DOHH2 (cell line): ENCODE measurements at regions not wholly inside any gene's neighbourhood (a gene's known extent, or its start where the extent isn't known, plus 50 kb on each side); places are given as distances from the start of the nearest gene placed in this dataset.

Source experiments
- H3F3A ChIP-seq: fragments of 200-600 bp; sonication (generic), shearing (Covaris generic); 2 replicates; pipeline ENCODE4 v1.6.0; 2016; ENCODE audit warnings: antibody characterized with exemption, mild to moderate bottlenecking; ENCODE audit not compliant: control insufficient read depth, insufficient read depth
- H3K27ac ChIP-seq: fragments of 200-600 bp; sonication (generic); 2 replicates; pipeline ENCODE4 v1.5.1; 2014; ENCODE audit warnings: low read depth, mild to moderate bottlenecking, low read length, moderate library complexity
- H3K27me3 ChIP-seq: fragments of 200-600 bp; sonication (generic); 2 replicates; pipeline ENCODE4 v1.6.1; 2014; ENCODE audit warnings: mild to moderate bottlenecking, low read length, mixed read lengths; ENCODE audit not compliant: control insufficient read depth
- H3K36me3 ChIP-seq: fragments of 200-600 bp; sonication (generic); 2 replicates; pipeline ENCODE4 v1.6.1; 2014; ENCODE audit warnings: mild to moderate bottlenecking, low read length, moderate library complexity, mixed read lengths; ENCODE audit not compliant: control insufficient read depth
- H3K4me1 ChIP-seq: fragments of 200-600 bp; sonication (generic); 2 replicates; pipeline ENCODE4 v1.6.1; 2014; ENCODE audit warnings: mild to moderate bottlenecking, low read length, mixed read lengths; ENCODE audit not compliant: control insufficient read depth
- H3K4me2 ChIP-seq: fragments of 200-600 bp; sonication (generic); 2 replicates; pipeline ENCODE4 v1.6.0; 2014; ENCODE audit warnings: mild to moderate bottlenecking, low read length, moderate library complexity
- H3K4me3 ChIP-seq: fragments of 200-600 bp; sonication (generic); 2 replicates; pipeline ENCODE4 v1.5.1; 2014; ENCODE audit warnings: mild to moderate bottlenecking, low read length, mixed read lengths
- H3K79me2 ChIP-seq: fragments of 200-600 bp; sonication (generic); 2 replicates; pipeline ENCODE4 v1.6.1; 2014; ENCODE audit warnings: mild to moderate bottlenecking, low read length, mixed read lengths; ENCODE audit not compliant: control insufficient read depth
- H3K9me2 ChIP-seq: fragments of 200-600 bp; sonication (generic); replicated peaks from 2 replicates; pipeline ENCODE4 v1.6.1; 2014; ENCODE audit warnings: mild to moderate bottlenecking, low read length, mixed read lengths; ENCODE audit not compliant: control insufficient read depth
- H3K9me3 ChIP-seq: fragments of 200-600 bp; sonication (generic); 2 replicates; pipeline ENCODE4 v1.6.1; 2014; ENCODE audit warnings: antibody characterized with exemption, low read length, mixed read lengths; ENCODE audit not compliant: control insufficient read depth, insufficient read depth
- H4K20me1 ChIP-seq: fragments of 200-600 bp; sonication (generic); 2 replicates; pipeline ENCODE4 v1.6.0; 2014; ENCODE audit warnings: low read depth, mild to moderate bottlenecking, antibody characterized with exemption, low read length, moderate library complexity; ENCODE audit not compliant: control insufficient read depth, insufficient read depth
- CTCF ChIP-seq: fragments of 200-600 bp; sonication (generic); IDR thresholded peaks from one replicate; pipeline ENCODE4 v1.5.1; 2014; ENCODE audit warnings: antibody characterized with exemption, mild to moderate bottlenecking, low read depth, low read length; ENCODE audit not compliant: poor library complexity, severe bottlenecking
- EZH2phosphoT487 ChIP-seq: fragments of 200-600 bp; sonication (generic); IDR thresholded peaks from 2 replicates; pipeline ENCODE4 v1.6.1; 2017; ENCODE audit warnings: borderline replicate concordance, mild to moderate bottlenecking, antibody characterized with exemption, low read length, moderate library complexity, mixed read lengths

DNA sequence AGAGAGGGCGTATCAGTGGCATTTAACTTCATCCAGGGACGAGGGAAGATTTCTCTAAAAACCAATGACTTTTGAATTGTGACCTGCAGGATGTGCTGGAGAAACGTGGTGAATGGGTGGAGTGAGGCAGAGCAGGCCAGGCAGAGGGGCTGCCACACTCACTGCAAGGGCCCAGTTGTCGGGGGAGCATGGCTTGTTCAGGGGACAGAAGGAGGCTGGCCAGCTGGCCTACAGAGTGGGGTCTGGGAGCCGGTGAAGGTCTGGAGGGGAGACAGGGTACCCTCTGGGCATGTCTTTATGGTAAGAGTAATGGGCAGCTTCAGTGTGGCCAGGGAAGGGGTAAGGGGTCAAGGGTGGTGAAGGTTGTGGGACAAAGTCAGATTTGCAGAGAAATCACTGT lies 225.2 kb upstream of the RGMA start:
- H3K4me1 ChIP-seq, result no peaks in the 10 kb centered on the region
- no peaks in the 10 kb centered on the region for H3K9me2 ChIP-seq
- H3K9me3 ChIP-seq, result no peaks in the 10 kb centered on the region
- H3K27me3 ChIP-seq, result no peaks in the 10 kb centered on the region
- no peak overlapping the region for H3K4me2 ChIP-seq
- H4K20me1 ChIP-seq, result no peaks in the 10 kb centered on the region
- H3K36me3 ChIP-seq, result no peaks in the 10 kb centered on the region
- TF ChIP-seq EZH2phosphoT487 (no peak), CTCF (no peak)
- no peak overlapping the region for H3K4me3 ChIP-seq
- H3K27ac ChIP-seq, result no peak overlapping the region
- H3F3A ChIP-seq, result no peaks in the 10 kb centered on the region
- H3K79me2 ChIP-seq, result no peaks in the 10 kb centered on the region

- no peak overlapping the region for H3K27ac ChIP-seq
- no peaks in the 10 kb centered on the region for H3F3A ChIP-seq
- H3K79me2 ChIP-seq, result no peaks in the 10 kb centered on the region
- no peak for TF ChIP-seq EZH2phosphoT487
- no peak for TF ChIP-seq CTCF
- H3K4me2 ChIP-seq, result no peak overlapping the region
- H3K27me3 ChIP-seq, result no peaks in the 10 kb centered on the region
- H3K9me2 ChIP-seq, result no peaks in the 10 kb centered on the region
- H3K36me3 ChIP-seq, result no peaks in the 10 kb centered on the region
- H3K9me3 ChIP-seq, result no peaks in the 10 kb centered on the region
- no peak overlapping the region for H3K4me3 ChIP-seq
- no peaks in the 10 kb centered on the region for H3K4me1 ChIP-seq
- H4K20me1 ChIP-seq, result no peaks in the 10 kb centered on the region
These were observed 224.0 kb upstream of the RGMA start for GRCh38 chr15:93312891-93313486.

DNA sequence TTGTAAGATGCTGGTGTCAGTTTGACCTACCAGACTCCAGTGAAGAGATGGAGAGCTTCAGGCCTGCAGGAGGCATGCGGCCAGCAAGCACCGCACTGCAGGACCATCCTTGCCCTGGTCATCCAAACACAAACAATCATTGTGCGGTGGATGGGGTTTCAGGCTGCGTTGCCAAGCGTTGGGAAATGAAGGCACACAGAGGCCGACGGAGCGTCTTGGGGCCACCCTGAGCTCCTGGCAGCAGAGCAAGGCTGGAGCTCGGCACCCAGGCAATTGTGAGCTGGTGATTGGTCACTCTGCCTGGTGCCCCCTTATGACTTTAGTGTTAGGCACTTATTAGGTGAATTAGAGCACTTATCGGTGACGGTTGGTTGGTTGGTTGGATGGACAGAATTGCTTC lies 222.6 kb upstream of the RGMA start:
- no peaks in the 10 kb centered on the region for H3K27me3 ChIP-seq
- H3K9me2 ChIP-seq, result no peaks in the 10 kb centered on the region
- H3K9me3 ChIP-seq, result no peaks in the 10 kb centered on the region
- no peaks in the 10 kb centered on the region for H4K20me1 ChIP-seq
- H3K4me1 ChIP-seq, result no peaks in the 10 kb centered on the region
- no peaks in the 10 kb centered on the region for H3K36me3 ChIP-seq
- H3K4me2 ChIP-seq, result no peak overlapping the region
- no peak overlapping the region for H3K4me3 ChIP-seq
- H3F3A ChIP-seq, result no peaks in the 10 kb centered on the region
- no peak overlapping the region for H3K27ac ChIP-seq
- TF ChIP-seq EZH2phosphoT487 (no peak), CTCF (no peak)
- H3K79me2 ChIP-seq, result no peaks in the 10 kb centered on the region
